ENCODE measurements at regions not wholly inside any gene's neighbourhood (a gene's known extent, or its start where the extent isn't known, plus 50 kb on each side); places are given as distances from the start of the nearest gene placed in this dataset.

DNA sequence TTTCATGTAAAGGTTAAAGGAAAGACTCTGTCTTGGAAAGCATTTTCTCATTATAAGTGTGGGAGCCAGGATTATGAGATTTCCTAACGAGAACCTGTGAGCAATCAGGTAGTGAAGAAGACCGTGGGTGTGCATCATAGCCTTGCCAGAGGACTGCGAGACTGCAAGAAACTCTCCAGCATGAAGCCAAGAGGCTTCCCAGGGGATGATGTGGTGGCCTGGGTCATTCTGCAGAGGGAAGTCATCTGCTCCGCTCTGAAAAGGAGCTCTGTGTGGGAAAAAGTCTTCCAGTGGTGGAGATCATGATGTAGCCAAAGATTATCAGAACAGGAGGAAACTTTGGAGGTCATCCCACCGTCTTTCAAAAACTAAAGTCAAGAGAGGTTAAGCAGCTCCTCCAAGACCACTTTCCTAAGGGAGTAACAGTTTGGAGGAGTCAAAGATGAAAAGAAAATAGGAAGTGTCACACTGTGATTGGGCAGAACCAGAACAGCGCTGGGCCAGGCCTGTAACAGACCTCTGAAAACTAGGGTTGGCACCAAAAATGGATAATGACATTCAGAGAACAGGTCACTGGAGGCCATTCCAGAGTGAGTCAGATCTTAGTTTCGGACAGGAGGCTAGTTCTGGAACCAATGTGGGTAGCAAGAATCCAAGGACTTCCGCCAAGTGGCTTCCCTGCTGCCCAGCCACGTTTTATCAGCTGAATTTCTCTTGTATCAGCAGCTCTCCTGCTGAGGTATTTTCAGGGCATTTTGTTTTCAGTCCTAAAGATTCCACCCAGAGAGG is 113.0 kb downstream of the LRATD1 start:
- no peak for TF ChIP-seq CTCF (IDR thresholded peaks at IDR 0.05)
- TF ChIP-seq SIN3A (IDR thresholded peaks at IDR 0.05; ENCODE audit: borderline replicate concordance, insufficient read depth, low read depth, low read length) = no peak

All from Panc1 (cell line).